ENCODE measurements at regions not wholly inside any gene's neighbourhood (a gene's known extent, or its start where the extent isn't known, plus 50 kb on each side); places are given as distances from the start of the nearest gene placed in this dataset.

DNA sequence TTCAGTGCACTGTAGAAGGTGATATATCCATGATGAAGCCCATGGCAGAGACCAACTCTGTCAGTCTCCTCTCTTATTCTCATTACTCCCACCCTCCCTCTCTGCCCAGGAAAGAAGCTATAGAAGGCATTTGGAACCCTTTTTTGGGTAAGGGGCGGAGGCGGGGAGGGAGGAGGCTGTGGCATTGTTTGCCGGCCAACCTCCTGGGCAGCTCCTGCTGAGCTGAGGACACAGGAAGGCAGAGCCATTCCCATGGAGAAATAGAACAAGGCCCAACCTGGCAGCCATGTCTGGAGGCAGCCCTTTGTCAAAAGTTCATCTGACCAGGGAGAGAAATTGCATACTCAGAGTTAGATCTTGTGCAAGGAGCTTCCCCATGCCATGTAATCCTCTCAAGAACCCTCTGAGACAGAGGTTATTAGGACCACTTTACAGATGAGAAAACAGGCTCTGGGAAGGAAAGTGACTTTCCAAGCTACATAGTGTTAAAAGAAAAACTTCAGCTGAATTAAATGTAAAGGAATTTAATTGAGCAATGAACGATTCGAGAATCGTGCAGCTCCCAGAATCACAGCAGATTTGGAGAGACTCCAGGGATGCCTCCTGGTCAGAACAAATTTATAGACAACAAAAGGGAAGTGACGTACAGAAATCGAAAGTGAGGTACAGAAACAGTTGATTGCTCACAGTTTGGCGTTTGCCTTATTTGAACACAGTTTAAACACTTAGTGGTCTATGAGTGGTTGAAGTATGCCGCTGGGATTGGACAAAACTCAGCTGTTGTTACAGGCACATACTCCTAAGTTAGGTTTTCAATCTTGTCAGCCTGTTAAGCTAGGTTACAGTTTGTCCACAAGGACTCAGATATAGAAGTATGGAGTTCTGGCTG is 158.6 kb downstream of the MELK start:
- no peak overlapping the region for H2BK5ac ChIP-seq (ENCODE audit: low read depth, low read length)
- no peak overlapping the region for H3K56ac ChIP-seq (replicated peaks; ENCODE audit: insufficient read length, low read depth, low read length)
- H4K8ac ChIP-seq (ENCODE audit: extremely low read depth, insufficient read depth, low read length): no peak overlapping the region
- no peak overlapping the region for H3K4ac ChIP-seq (replicated peaks; ENCODE audit: insufficient read length, low read depth, low read length)
- no peak overlapping the region for H3K27ac ChIP-seq (ENCODE audit: low read depth, low read length)
- no peak overlapping the region for H3K14ac ChIP-seq (ENCODE audit: insufficient read length)
- H2BK20ac ChIP-seq (ENCODE audit: low read length): no peak overlapping the region
- 0 out of 4 replicates have a peak overlapping the region, but pooled peaks of 1 of the 2 experiments have one; percentile 4 for H3K4me2 ChIP-seq (ENCODE audit: insufficient read depth in 1 of 2, low read depth in 2 of 2, low read length in 2 of 2)
- no peak overlapping the region for H2BK120ac ChIP-seq (replicated peaks; ENCODE audit: low read depth, low read length)
- peaks cover 0 to 6% (median 2%) of the 10 kb centered on the region in 4 experiments; a peak in 5 of 7 replicates for H3K4me1 ChIP-seq (replicated peaks in 1 of 4; ENCODE audit: control insufficient read depth in 3 of 4, insufficient read depth in 4 of 4, low read length in 3 of 4)
- H3K79me2 ChIP-seq (ENCODE audit: control insufficient read depth in 1 of 2, insufficient read depth in 2 of 2, low read length in 2 of 2): no peaks in the 10 kb centered on the region
- DNase-seq (ENCODE audit: low read depth in 1 of 2, low spot score in 2 of 2) (no peak), FAIRE-seq (peak; percentile 52)
- ChIA-PET POLR2A (ENCODE audit: partially characterized antibody) (interaction anchor here (0.6 kb wide), 1 partner anchor 95 kb away, joined by 3 read pairs; no protein-coding TSS in a partner anchor), CTCF (ENCODE audit: partially characterized antibody) (interaction anchor here (1.2 to 2.4 kb wide), 8 partner anchors 8 to 403 kb away, joined by 4 to 11 read pairs (median 5); no protein-coding TSS in a partner anchor)
- no peak overlapping the region for H3K4me3 ChIP-seq (ENCODE audit: extremely low read depth in 1 of 4, insufficient read depth in 2 of 4, low read depth in 3 of 4, low read length in 4 of 4)
- no peaks in the 10 kb centered on the region for H3K36me3 ChIP-seq (ENCODE audit: control insufficient read depth in 2 of 4, insufficient read depth in 4 of 4, low read length in 3 of 4)
- no peaks in the 10 kb centered on the region for H3K9me3 ChIP-seq (ENCODE audit: insufficient read depth in 2 of 2, low read depth in 1 of 2, low read length in 1 of 2)
- H2AFZ ChIP-seq (ENCODE audit: low read length): 0 out of 2 replicates have a peak overlapping the region, but pooled peaks have one; percentile 26
- H3K9ac ChIP-seq (replicated peaks in 1 of 4; ENCODE audit: extremely low read depth in 1 of 4, low read depth in 3 of 4, low read length in 3 of 4): no peak overlapping the region
- H2AK5ac ChIP-seq (ENCODE audit: low read depth, low read length): no peak overlapping the region
- peak overlapping the region; percentile 52; the same call in 1 of the 2 replicates for H3K18ac ChIP-seq (ENCODE audit: extremely low read depth, low read length)
- no peaks in the 10 kb centered on the region for H3K27me3 ChIP-seq (replicated peaks in 1 of 4; ENCODE audit: control insufficient read depth in 3 of 4, extremely low read depth in 1 of 4, insufficient read depth in 3 of 4, low read length in 3 of 4)
- H2BK15ac ChIP-seq (ENCODE audit: low read length): no peak overlapping the region
- no peak overlapping the region for H3K23ac ChIP-seq (ENCODE audit: insufficient read length)
- H3K79me1 ChIP-seq (ENCODE audit: low read depth, low read length): no peaks in the 10 kb centered on the region
- no peak overlapping the region for H4K5ac ChIP-seq (ENCODE audit: insufficient read length, low read depth, low read length)
- no peak overlapping the region for H4K91ac ChIP-seq (replicated peaks; ENCODE audit: insufficient read length, low read length)
- no peaks in the 10 kb centered on the region for H4K20me1 ChIP-seq (replicated peaks in 1 of 2; ENCODE audit: control insufficient read depth in 1 of 2, insufficient read depth in 2 of 2, low read length in 2 of 2)
- 81% methylated on average over 10 of the region's 10 CpGs; no CpG with 5 or more reads in 1 of the 2 experiments for WGBS, 2 experiments (ENCODE audit: extremely low coverage in 1 of 2, insufficient coverage in 1 of 2, insufficient read length in 1 of 2, insufficient replicate concordance in 2 of 2, low coverage in 1 of 2, low lambda C conversion rate in 2 of 2, missing lambda C conversion rate in 1 of 2)
- no peak overlapping the region for H2BK12ac ChIP-seq (ENCODE audit: low read depth, low read length)
- no peaks in the 10 kb centered on the region for H3K23me2 ChIP-seq (ENCODE audit: low read depth, low read length)
- no peak for TF ChIP-seq JUND (IDR thresholded peaks at IDR 0.05; ENCODE audit: low read length)
- no peak for TF ChIP-seq HDAC6 (IDR thresholded peaks at IDR 0.05; ENCODE audit: low read depth, low read length)
- TF ChIP-seq, protein P1, sequence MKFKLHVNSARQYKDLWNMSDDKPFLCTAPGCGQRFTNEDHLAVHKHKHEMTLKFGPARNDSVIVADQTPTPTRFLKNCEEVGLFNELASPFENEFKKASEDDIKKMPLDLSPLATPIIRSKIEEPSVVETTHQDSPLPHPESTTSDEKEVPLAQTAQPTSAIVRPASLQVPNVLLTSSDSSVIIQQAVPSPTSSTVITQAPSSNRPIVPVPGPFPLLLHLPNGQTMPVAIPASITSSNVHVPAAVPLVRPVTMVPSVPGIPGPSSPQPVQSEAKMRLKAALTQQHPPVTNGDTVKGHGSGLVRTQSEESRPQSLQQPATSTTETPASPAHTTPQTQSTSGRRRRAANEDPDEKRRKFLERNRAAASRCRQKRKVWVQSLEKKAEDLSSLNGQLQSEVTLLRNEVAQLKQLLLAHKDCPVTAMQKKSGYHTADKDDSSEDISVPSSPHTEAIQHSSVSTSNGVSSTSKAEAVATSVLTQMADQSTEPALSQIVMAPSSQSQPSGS (IDR thresholded peaks at IDR 0.05; ENCODE audit: low read length): no peak
- TF ChIP-seq EP300 (IDR thresholded peaks at IDR 0.05; ENCODE audit: borderline replicate concordance in 1 of 2, low read depth in 2 of 2, low read length in 2 of 2): no peak
- TF ChIP-seq, protein P2, sequence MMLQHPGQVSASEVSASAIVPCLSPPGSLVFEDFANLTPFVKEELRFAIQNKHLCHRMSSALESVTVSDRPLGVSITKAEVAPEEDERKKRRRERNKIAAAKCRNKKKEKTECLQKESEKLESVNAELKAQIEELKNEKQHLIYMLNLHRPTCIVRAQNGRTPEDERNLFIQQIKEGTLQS (IDR thresholded peaks at IDR 0.05; ENCODE audit: insufficient read depth, low read depth, low read length): no peak
- TF ChIP-seq RFX5 (IDR thresholded peaks at IDR 0.05; ENCODE audit: borderline replicate concordance, low read depth, low read length): no peak
- TF ChIP-seq BCL11A (IDR thresholded peaks at IDR 0.05; ENCODE audit: low read depth in 2 of 2, low read length in 2 of 2): no peak
- no peak for TF ChIP-seq ZNF274 (IDR thresholded peaks at IDR 0.05; ENCODE audit: borderline replicate concordance, extremely low read depth, low read length)
- TF ChIP-seq EGR1 (IDR thresholded peaks at IDR 0.05; ENCODE audit: borderline replicate concordance, low read depth, low read length): no peak

Measured in H1 (cell line).